ENCODE measurements at regions not wholly inside any gene's neighbourhood (a gene's known extent, or its start where the extent isn't known, plus 50 kb on each side); places are given as distances from the start of the nearest gene placed in this dataset.

- DNase-seq = no peak
Measured at GRCh38 chr5:4987431-4987830, 152.7 kb upstream of the ADAMTS16 start.

- no peak for DNase-seq
Measured at GRCh38 chr5:4989118-4989517, 151.0 kb upstream of the ADAMTS16 start.

GRCh38 chr5:4990017-4990416 is 150.1 kb upstream of the ADAMTS16 start:
- DNase-seq = no peak

- DNase-seq = no peak
Measured at GRCh38 chr5:4990462-4990861, 149.7 kb upstream of the ADAMTS16 start.

GRCh38 chr5:4991925-4992324 is 148.2 kb upstream of the ADAMTS16 start:
- no peak for DNase-seq

GRCh38 chr5:4995014-4995413 is 145.1 kb upstream of the ADAMTS16 start:
- DNase-seq = no peak

- no peak for DNase-seq
Measured at GRCh38 chr5:5005353-5005752, 134.8 kb upstream of the ADAMTS16 start.

- no peak for DNase-seq
Measured at GRCh38 chr5:5006548-5006947, 133.6 kb upstream of the ADAMTS16 start.

GRCh38 chr5:5009240-5009639 is 130.9 kb upstream of the ADAMTS16 start:
- DNase-seq = no peak

- no peak for DNase-seq
Measured at GRCh38 chr5:5011151-5011550, 129.0 kb upstream of the ADAMTS16 start.

GRCh38 chr5:5014586-5015235 is 125.4 kb upstream of the ADAMTS16 start:
- DNase-seq = no peak

GRCh38 chr5:5017827-5018577 is 122.1 kb upstream of the ADAMTS16 start:
- no peak for DNase-seq

- DNase-seq = no peak
Measured at GRCh38 chr5:5018578-5018970, 121.6 kb upstream of the ADAMTS16 start.

- no peak for DNase-seq
Measured at GRCh38 chr5:5021436-5021835, 118.7 kb upstream of the ADAMTS16 start.

- no peak for DNase-seq
Measured at GRCh38 chr5:5025098-5025773, 114.9 kb upstream of the ADAMTS16 start.

- peak; percentile 34 for DNase-seq
Measured at GRCh38 chr5:5025774-5026408, 114.2 kb upstream of the ADAMTS16 start.

GRCh38 chr5:5026409-5026785 is 113.7 kb upstream of the ADAMTS16 start:
- DNase-seq = no peak

GRCh38 chr5:5031665-5032064 is 108.5 kb upstream of the ADAMTS16 start:
- no peak for DNase-seq

- no peak for DNase-seq
Measured at GRCh38 chr5:5037674-5038073, 102.5 kb upstream of the ADAMTS16 start.

- DNase-seq = no peak
Measured at GRCh38 chr5:5039918-5040317, 100.2 kb upstream of the ADAMTS16 start.

- no peak for DNase-seq
Measured at GRCh38 chr5:5040712-5041111, 99.4 kb upstream of the ADAMTS16 start.

GRCh38 chr5:5042806-5043205 is 97.3 kb upstream of the ADAMTS16 start:
- DNase-seq = no peak

- no peak for DNase-seq
Measured at GRCh38 chr5:5043346-5043745, 96.8 kb upstream of the ADAMTS16 start.
